Thymus (tissue), 11 donors: ENCODE measurements at regions not wholly inside any gene's neighbourhood (a gene's known extent, or its start where the extent isn't known, plus 50 kb on each side); places are given as distances from the start of the nearest gene placed in this dataset.
"Not testable (repeated sequence)": the region's sequence is repeated elsewhere in the genome, so short reads cannot be mapped to it uniquely, and the experiment has no call there.

Experiments used
- DNase-seq, 9 donors: peaks; one replicate each; pipeline ENCODE4 v3.0.0-alpha.2; 2013; ENCODE audit warnings: low spot score in 9 of 9, low read depth in 6 of 9, missing footprints in 1 of 9
- H3K27ac ChIP-seq, 2 donors: one replicate each; pipeline ENCODE4 v1.5.1; 2013; ENCODE audit warnings: control low read depth in 1 of 2, low read depth in 1 of 2, low read length in 1 of 2, mild to moderate bottlenecking in 1 of 2, moderate library complexity in 1 of 2
- H3K27me3 ChIP-seq, 2 donors: one replicate each; pipeline ENCODE4 v1.5.1; 2013; ENCODE audit warnings: low read length in 1 of 2; ENCODE audit not compliant: control insufficient read depth in 2 of 2, insufficient read depth in 1 of 2
- H3K36me3 ChIP-seq, 2 donors: one replicate each; pipeline ENCODE4 v1.5.1; 2013; ENCODE audit warnings: low read length in 1 of 2, mild to moderate bottlenecking in 1 of 2, moderate library complexity in 1 of 2; ENCODE audit not compliant: control insufficient read depth in 2 of 2, insufficient read depth in 2 of 2
- H3K4me1 ChIP-seq, 2 donors: one replicate each; pipeline ENCODE4 v1.5.1; 2013; ENCODE audit warnings: low read length in 2 of 2; ENCODE audit not compliant: control insufficient read depth in 2 of 2, insufficient read depth in 2 of 2
- H3K4me3 ChIP-seq, 2 donors: one replicate each; pipeline ENCODE4 v1.5.1; 2013; ENCODE audit warnings: low read length in 2 of 2, control low read depth in 1 of 2, mild to moderate bottlenecking in 1 of 2
- H3K9me3 ChIP-seq, 2 donors: one replicate each; pipeline ENCODE4 v1.5.1; 2013; ENCODE audit warnings: low read length in 1 of 2, mild to moderate bottlenecking in 1 of 2; ENCODE audit not compliant: control insufficient read depth in 2 of 2, insufficient read depth in 1 of 2
- WGBS: extraction: QIAGEN DNeasy Blood & Tissue Kit; methylation state at CpG from one replicate; pipeline ENCODE4 v1.1.7; 2013; 5-methylcytosine and 5-hydroxymethylcytosine counted together
- donor health status: healthy.

DNA sequence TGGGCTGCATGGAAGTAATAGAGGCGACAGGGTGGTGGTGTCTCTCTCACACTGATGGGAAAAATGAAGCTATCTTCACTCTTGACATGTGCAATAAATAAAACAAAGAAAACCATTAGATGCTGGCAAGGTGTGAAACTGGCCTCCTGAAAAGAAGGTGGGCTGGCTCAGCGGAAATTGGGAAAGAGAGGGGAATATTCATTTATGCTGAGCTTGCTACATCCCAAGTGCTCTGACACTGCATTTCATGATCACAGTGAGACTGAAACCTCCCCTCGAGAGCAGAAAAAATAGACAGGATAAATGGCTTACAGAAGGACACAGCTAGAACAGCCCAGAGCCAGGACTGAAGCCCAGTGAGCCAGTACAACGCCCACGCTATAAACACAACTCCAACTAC lies 112.1 kb upstream of the SMLR1 start:
- Histone ChIP-seq H3K9me3 (peaks cover 0 to under 1% of the 10 kb centered on the region in 2 donors), H3K36me3 (no peaks in the 10 kb centered on the region), H3K27ac (no peak overlapping the region), H3K27me3 (no peaks in the 10 kb centered on the region), H3K4me3 (no peak overlapping the region), H3K4me1 (peaks cover 0 to 3% of the 10 kb centered on the region in 2 donors)
- no peak for DNase-seq
- 95% methylated on average over 5 of the region's 5 CpGs for WGBS

DNA sequence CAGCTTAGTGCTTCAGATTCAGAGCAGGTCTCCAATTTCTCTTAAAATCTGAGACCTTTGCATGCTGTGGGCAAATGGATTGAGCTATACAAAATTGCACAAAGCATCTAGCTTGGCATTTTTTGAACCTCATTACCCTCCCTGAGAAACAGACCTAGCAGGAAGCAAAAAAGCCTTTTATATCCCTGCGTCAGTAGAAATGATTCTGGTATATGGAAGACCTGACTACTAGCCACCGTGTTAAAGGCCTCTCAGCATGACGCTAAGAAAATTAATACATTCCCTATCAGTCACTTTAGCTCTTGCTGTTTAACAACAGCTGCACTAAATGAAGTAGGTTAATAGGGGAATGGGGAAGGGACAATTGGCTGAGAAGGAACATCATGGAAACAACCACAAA lies 110.7 kb upstream of the SMLR1 start:
- Histone ChIP-seq H3K4me3 (no peak overlapping the region), H3K36me3 (no peaks in the 10 kb centered on the region), H3K27me3 (no peaks in the 10 kb centered on the region), H3K4me1 (peaks cover 0 to 3% of the 10 kb centered on the region in 2 donors), H3K9me3 (peaks cover 0 to 2% of the 10 kb centered on the region in 2 donors), H3K27ac (no peak overlapping the region)
- WGBS, result 98% methylated on average over 3 of the region's 3 CpGs
- no peak for DNase-seq

DNA sequence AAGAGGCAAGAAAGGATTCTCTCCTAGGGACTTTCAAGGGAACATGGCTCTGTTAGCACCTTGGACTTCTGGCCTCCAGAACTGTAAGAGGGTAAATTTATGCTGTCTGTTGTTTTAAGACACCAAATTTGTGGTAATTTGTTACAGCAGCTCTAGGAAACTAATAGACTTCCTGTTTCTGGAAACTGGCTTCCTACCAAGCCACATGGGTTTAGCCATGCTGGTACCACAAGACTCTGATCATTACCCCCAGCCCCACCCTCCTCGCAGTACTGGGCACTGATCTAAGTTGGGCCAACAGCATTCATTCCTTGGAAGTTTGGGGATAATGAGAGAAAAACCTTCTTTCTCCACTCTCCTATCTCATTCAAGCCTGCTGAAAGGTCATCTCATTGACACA lies 109.5 kb upstream of the SMLR1 start:
- no peaks in the 10 kb centered on the region for H3K27me3 ChIP-seq
- H3K4me1 ChIP-seq, result peaks cover 0 to 3% of the 10 kb centered on the region in 2 donors
- no peak for DNase-seq
- H3K36me3 ChIP-seq, result no peaks in the 10 kb centered on the region
- H3K27ac ChIP-seq, result no peak overlapping the region
- H3K9me3 ChIP-seq, result peaks cover 0 to 2% of the 10 kb centered on the region in 2 donors
- WGBS, result 11% methylated on average over 1 of the region's 1 CpG
- H3K4me3 ChIP-seq, result no peak overlapping the region

DNA sequence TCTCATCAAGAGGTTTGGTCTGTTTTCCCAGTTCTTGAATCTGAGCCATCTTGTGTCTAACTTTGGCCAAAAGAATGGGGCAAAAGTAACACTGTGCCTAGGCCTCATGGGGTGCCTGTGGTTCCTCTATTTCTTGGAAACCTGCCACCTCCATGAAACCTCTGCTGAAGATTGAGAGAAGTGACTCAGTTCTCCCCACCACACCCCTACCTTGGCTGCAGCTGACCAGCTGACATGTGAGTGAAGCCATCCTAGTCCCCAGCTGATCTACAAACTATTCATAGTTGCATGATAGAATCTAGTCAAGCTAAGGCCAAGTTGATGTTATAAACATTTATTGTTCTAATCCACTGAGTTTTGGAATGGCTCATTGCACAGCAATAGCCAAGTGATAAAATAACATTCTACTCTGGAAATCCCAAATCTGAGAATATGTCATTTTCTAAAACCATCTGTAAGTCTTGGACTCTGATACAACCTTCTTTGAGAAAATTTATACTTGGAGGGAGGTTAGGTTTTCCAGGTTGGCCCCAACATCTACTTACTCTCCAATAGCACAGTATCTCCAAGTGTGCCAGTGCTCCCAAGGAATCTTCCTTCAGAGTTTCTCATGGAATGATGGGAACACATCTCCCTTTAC lies 107.0 kb upstream of the SMLR1 start:
- Histone ChIP-seq H3K4me1 (no peaks in the 10 kb centered on the region), H3K9me3 (peaks cover 0 to 2% of the 10 kb centered on the region in 2 donors), H3K36me3 (no peaks in the 10 kb centered on the region), H3K27me3 (no peaks in the 10 kb centered on the region), H3K4me3 (no peak overlapping the region), H3K27ac (no peak overlapping the region)
- no peak for DNase-seq

DNA sequence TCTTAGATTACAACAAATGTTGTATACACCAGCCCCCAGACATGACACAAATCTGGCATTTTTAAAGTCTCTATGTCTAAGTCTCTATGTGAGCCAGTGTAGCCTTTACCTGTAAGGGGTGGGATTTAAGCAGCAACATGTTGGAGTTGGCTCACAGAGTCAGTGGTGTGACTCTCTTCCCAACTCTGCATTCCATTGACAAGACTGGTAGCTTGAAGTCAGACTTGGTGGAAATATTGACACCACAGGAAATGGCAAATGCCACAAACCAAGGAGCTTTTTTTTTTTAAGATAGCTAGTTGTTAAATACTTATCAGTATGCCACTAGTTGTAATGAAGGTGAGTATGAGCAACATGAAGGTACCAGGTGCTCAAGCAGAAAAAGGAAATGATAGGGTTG lies 103.1 kb upstream of the SMLR1 start:
- H3K27me3 ChIP-seq, result no peaks in the 10 kb centered on the region
- H3K9me3 ChIP-seq, result peaks cover 0 to 2% of the 10 kb centered on the region in 2 donors
- H3K27ac ChIP-seq, result no peak overlapping the region
- no peak overlapping the region for H3K4me3 ChIP-seq
- no peaks in the 10 kb centered on the region for H3K36me3 ChIP-seq
- DNase-seq, result no peak
- no peaks in the 10 kb centered on the region for H3K4me1 ChIP-seq

DNA sequence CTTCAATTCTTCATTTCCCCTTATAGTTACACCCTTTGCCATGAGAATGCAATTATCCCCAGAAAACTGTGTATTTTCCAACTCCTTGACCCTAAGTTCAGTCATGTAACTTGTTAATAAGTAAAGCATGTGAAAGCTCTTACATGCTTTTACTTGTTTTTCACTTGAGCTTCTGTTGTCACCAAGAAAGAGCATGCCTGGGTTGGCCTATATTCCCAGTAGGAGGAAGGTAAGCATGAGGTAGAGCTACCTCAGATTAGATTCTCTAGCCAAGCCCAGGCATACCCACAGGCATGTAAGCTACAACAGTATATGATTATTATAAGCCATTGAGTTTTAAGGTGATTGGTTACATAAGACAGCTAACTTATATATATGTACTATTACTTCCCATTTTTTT lies 101.7 kb upstream of the SMLR1 start:
- H3K36me3 ChIP-seq, result no peaks in the 10 kb centered on the region
- H3K4me3 ChIP-seq, result no peak overlapping the region
- H3K27ac ChIP-seq, result no peak overlapping the region
- H3K27me3 ChIP-seq, result no peaks in the 10 kb centered on the region
- H3K4me1 ChIP-seq, result no peaks in the 10 kb centered on the region
- H3K9me3 ChIP-seq, result no peaks in the 10 kb centered on the region
- no peak for DNase-seq

DNA sequence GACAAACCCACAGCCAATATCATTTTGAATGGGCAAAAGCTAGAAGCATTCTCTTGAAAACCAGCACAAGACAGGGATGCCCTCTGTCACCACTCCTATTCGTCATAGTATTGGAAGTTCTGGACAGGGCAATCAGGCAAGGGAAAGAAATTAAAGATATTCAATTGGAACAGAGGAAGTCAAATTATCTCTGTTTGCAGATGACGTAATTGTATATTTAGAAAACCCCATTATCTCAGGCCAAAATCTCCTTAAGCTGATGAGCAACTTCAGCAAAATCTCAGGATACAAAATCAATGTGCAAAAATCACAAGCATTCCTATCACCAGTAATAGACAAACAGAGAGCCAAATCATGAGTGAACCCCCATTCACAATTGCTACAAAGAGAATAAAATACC lies 99.1 kb upstream of the SMLR1 start:
- not testable (repeated sequence) for H3K27me3 ChIP-seq, H3K27ac ChIP-seq, H3K4me3 ChIP-seq, DNase-seq, H3K9me3 ChIP-seq, H3K4me1 ChIP-seq, H3K36me3 ChIP-seq
- 91% methylated on average over 2 of the region's 2 CpGs for WGBS

DNA sequence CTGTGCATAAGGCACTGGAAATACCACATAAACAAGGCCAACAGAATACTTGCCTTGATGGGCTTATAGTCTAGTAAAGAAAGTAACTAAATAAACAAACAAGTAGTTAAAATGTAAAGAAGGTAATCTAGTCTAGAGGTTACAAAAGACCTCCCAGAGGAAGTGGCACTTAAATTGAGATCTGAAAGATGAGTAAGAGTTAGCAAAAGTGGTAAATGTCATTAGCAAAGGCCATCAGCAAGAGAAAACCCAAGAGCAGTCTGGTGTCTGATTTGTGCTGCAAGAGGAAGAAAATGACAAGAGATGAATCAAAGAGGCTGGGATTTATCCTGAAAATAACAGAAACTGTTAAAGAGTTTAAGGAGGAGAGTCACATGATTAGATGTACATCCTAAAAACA lies 96.6 kb upstream of the SMLR1 start:
- DNase-seq, result no peak
- H3K27ac ChIP-seq, result no peak overlapping the region
- H3K36me3 ChIP-seq, result no peaks in the 10 kb centered on the region
- H3K4me3 ChIP-seq, result no peak overlapping the region
- no peaks in the 10 kb centered on the region for H3K4me1 ChIP-seq
- H3K27me3 ChIP-seq, result no peaks in the 10 kb centered on the region
- H3K9me3 ChIP-seq, result no peaks in the 10 kb centered on the region

DNA sequence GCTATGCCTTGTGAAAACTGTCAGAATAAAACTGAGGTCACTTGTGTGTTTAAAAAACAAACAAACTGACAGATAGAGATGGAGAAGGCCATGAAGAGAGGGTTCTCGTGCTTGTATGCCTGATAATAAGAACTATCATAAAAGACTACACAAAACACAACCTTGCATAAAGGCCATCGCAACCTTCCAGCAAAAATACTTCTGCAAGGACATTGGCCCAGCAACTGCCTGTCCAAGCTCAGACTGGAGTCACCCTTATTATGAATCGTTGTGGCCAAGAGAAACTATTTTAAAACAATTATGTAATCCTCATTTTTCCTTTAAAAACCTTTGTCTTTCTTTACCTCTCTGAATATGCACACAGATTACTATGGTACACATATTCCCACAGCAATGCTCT lies 93.0 kb upstream of the SMLR1 start:
- H3K27ac ChIP-seq, result no peak overlapping the region
- H3K27me3 ChIP-seq, result no peaks in the 10 kb centered on the region
- 97% methylated on average over 3 of the region's 3 CpGs for WGBS
- no peak for DNase-seq
- H3K36me3 ChIP-seq, result no peaks in the 10 kb centered on the region
- H3K9me3 ChIP-seq, result no peaks in the 10 kb centered on the region
- H3K4me3 ChIP-seq, result no peak overlapping the region
- no peaks in the 10 kb centered on the region for H3K4me1 ChIP-seq

DNA sequence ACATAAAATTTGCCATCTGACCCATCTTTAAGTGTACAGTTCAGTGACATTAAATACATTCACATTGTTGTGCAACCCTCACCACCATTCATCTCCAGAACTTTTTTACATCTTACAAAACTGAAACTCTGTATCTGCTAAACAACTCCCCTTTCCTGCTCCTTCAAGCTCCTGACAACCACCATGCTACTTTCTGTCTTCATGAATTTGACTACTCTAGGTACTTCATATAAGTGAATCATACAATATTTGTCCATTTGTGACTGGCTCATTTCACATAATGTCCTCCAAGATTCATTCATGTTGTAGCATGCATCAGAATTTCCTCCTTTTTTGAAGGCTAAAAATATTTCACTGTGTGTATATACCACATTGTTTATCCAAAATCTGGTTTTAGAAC lies 86.9 kb upstream of the SMLR1 start:
- no peak for DNase-seq
- no peak overlapping the region for H3K27ac ChIP-seq
- no peaks in the 10 kb centered on the region for H3K4me1 ChIP-seq
- no peaks in the 10 kb centered on the region for H3K36me3 ChIP-seq
- H3K27me3 ChIP-seq, result no peaks in the 10 kb centered on the region
- no peaks in the 10 kb centered on the region for H3K9me3 ChIP-seq
- H3K4me3 ChIP-seq, result no peak overlapping the region
